WTC11 (cell line): ENCODE measurements at regions not wholly inside any gene's neighbourhood (a gene's known extent, or its start where the extent isn't known, plus 50 kb on each side); places are given as distances from the start of the nearest gene placed in this dataset.
"Not testable (repeated sequence)": the region's sequence is repeated elsewhere in the genome, so short reads cannot be mapped to it uniquely, and the experiment has no call there.

Source experiments
- JAZF1 ChIP-seq: fragments of 250-450 bp; sonication (Bioruptor Pico); IDR thresholded peaks from 2 replicates; pipeline ENCODE4 v1.9.0; 2021; ENCODE audit warnings: moderate library complexity, mild to moderate bottlenecking, inconsistent platforms
- JUN ChIP-seq: sonication (generic); formaldehyde crosslinking; IDR thresholded peaks from 2 replicates; pipeline ENCODE4 v1.8.0; 2023; ENCODE audit warnings: mild to moderate bottlenecking, missing genetic modification reagents
- TF ChIP-seq, protein P1 (sequence below): fragments of 200-600 bp; IDR thresholded peaks from 2 replicates; pipeline ENCODE4 v1.8.0; 2022; ENCODE audit warnings: antibody characterized with exemption
- TF ChIP-seq, protein P2 (sequence below): sonication (generic); formaldehyde crosslinking; IDR thresholded peaks from 2 replicates; pipeline ENCODE4 v1.8.1; 2023; ENCODE audit warnings: mild to moderate bottlenecking, missing genetic modification reagents

DNA sequence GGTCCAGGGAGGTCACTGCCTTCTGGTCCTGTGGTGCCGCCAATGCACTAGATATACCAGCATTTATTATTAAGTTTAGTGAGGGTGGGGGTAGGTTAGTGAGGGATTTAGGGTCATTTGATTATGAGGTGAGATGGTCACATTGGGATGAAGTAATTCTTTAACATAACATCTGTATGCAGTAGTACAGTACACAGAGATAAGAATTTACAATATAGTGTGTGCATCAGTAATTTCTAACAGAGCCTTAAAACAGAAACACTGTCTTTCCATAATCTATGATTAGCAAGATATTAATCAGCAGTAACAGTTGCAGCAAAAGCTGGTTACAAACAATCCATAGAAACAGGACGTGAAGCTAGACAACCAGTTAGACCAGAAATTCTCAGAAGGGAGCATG lies 318.4 kb downstream of the COL11A1 start:
- not testable (repeated sequence) for TF ChIP-seq JAZF1, JUN (CRISPR knock-in tag)
- TF ChIP-seq, protein P1, sequence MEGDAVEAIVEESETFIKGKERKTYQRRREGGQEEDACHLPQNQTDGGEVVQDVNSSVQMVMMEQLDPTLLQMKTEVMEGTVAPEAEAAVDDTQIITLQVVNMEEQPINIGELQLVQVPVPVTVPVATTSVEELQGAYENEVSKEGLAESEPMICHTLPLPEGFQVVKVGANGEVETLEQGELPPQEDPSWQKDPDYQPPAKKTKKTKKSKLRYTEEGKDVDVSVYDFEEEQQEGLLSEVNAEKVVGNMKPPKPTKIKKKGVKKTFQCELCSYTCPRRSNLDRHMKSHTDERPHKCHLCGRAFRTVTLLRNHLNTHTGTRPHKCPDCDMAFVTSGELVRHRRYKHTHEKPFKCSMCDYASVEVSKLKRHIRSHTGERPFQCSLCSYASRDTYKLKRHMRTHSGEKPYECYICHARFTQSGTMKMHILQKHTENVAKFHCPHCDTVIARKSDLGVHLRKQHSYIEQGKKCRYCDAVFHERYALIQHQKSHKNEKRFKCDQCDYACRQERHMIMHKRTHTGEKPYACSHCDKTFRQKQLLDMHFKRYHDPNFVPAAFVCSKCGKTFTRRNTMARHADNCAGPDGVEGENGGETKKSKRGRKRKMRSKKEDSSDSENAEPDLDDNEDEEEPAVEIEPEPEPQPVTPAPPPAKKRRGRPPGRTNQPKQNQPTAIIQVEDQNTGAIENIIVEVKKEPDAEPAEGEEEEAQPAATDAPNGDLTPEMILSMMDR, result not testable (repeated sequence)
- TF ChIP-seq, protein P2, sequence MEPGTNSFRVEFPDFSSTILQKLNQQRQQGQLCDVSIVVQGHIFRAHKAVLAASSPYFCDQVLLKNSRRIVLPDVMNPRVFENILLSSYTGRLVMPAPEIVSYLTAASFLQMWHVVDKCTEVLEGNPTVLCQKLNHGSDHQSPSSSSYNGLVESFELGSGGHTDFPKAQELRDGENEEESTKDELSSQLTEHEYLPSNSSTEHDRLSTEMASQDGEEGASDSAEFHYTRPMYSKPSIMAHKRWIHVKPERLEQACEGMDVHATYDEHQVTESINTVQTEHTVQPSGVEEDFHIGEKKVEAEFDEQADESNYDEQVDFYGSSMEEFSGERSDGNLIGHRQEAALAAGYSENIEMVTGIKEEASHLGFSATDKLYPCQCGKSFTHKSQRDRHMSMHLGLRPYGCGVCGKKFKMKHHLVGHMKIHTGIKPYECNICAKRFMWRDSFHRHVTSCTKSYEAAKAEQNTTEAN (CRISPR knock-in tag), result not testable (repeated sequence)
